DOHH2 (cell line): ENCODE measurements at regions not wholly inside any gene's neighbourhood (a gene's known extent, or its start where the extent isn't known, plus 50 kb on each side); places are given as distances from the start of the nearest gene placed in this dataset.

Experiments used
- H3F3A ChIP-seq: fragments of 200-600 bp; sonication (generic), shearing (Covaris generic); 2 replicates; pipeline ENCODE4 v1.6.0; 2016; ENCODE audit warnings: antibody characterized with exemption, mild to moderate bottlenecking; ENCODE audit not compliant: control insufficient read depth, insufficient read depth
- H3K27ac ChIP-seq: fragments of 200-600 bp; sonication (generic); 2 replicates; pipeline ENCODE4 v1.5.1; 2014; ENCODE audit warnings: low read depth, mild to moderate bottlenecking, low read length, moderate library complexity
- H3K27me3 ChIP-seq: fragments of 200-600 bp; sonication (generic); 2 replicates; pipeline ENCODE4 v1.6.1; 2014; ENCODE audit warnings: mild to moderate bottlenecking, low read length, mixed read lengths; ENCODE audit not compliant: control insufficient read depth
- H3K36me3 ChIP-seq: fragments of 200-600 bp; sonication (generic); 2 replicates; pipeline ENCODE4 v1.6.1; 2014; ENCODE audit warnings: mild to moderate bottlenecking, low read length, moderate library complexity, mixed read lengths; ENCODE audit not compliant: control insufficient read depth
- H3K4me1 ChIP-seq: fragments of 200-600 bp; sonication (generic); 2 replicates; pipeline ENCODE4 v1.6.1; 2014; ENCODE audit warnings: mild to moderate bottlenecking, low read length, mixed read lengths; ENCODE audit not compliant: control insufficient read depth
- H3K4me2 ChIP-seq: fragments of 200-600 bp; sonication (generic); 2 replicates; pipeline ENCODE4 v1.6.0; 2014; ENCODE audit warnings: mild to moderate bottlenecking, low read length, moderate library complexity
- H3K4me3 ChIP-seq: fragments of 200-600 bp; sonication (generic); 2 replicates; pipeline ENCODE4 v1.5.1; 2014; ENCODE audit warnings: mild to moderate bottlenecking, low read length, mixed read lengths
- H3K79me2 ChIP-seq: fragments of 200-600 bp; sonication (generic); 2 replicates; pipeline ENCODE4 v1.6.1; 2014; ENCODE audit warnings: mild to moderate bottlenecking, low read length, mixed read lengths; ENCODE audit not compliant: control insufficient read depth
- H3K9me2 ChIP-seq: fragments of 200-600 bp; sonication (generic); replicated peaks from 2 replicates; pipeline ENCODE4 v1.6.1; 2014; ENCODE audit warnings: mild to moderate bottlenecking, low read length, mixed read lengths; ENCODE audit not compliant: control insufficient read depth
- H3K9me3 ChIP-seq: fragments of 200-600 bp; sonication (generic); 2 replicates; pipeline ENCODE4 v1.6.1; 2014; ENCODE audit warnings: antibody characterized with exemption, low read length, mixed read lengths; ENCODE audit not compliant: control insufficient read depth, insufficient read depth
- H4K20me1 ChIP-seq: fragments of 200-600 bp; sonication (generic); 2 replicates; pipeline ENCODE4 v1.6.0; 2014; ENCODE audit warnings: low read depth, mild to moderate bottlenecking, antibody characterized with exemption, low read length, moderate library complexity; ENCODE audit not compliant: control insufficient read depth, insufficient read depth
- EZH2phosphoT487 ChIP-seq: fragments of 200-600 bp; sonication (generic); IDR thresholded peaks from 2 replicates; pipeline ENCODE4 v1.6.1; 2017; ENCODE audit warnings: borderline replicate concordance, mild to moderate bottlenecking, antibody characterized with exemption, low read length, moderate library complexity, mixed read lengths
- TF ChIP-seq, protein P1 (sequence below): fragments of 200-600 bp; sonication (generic); IDR thresholded peaks from one replicate; pipeline ENCODE4 v1.5.1; 2014; ENCODE audit warnings: antibody characterized with exemption, mild to moderate bottlenecking, low read depth, low read length; ENCODE audit not compliant: poor library complexity, severe bottlenecking

GRCh38 chr20:59473742-59474141 is 130.6 kb upstream of the PHACTR3 start:
- H3K27ac ChIP-seq: no peak overlapping the region
- H3K9me3 ChIP-seq: no peaks in the 10 kb centered on the region
- no peak for TF ChIP-seq EZH2phosphoT487
- TF ChIP-seq, protein P1, sequence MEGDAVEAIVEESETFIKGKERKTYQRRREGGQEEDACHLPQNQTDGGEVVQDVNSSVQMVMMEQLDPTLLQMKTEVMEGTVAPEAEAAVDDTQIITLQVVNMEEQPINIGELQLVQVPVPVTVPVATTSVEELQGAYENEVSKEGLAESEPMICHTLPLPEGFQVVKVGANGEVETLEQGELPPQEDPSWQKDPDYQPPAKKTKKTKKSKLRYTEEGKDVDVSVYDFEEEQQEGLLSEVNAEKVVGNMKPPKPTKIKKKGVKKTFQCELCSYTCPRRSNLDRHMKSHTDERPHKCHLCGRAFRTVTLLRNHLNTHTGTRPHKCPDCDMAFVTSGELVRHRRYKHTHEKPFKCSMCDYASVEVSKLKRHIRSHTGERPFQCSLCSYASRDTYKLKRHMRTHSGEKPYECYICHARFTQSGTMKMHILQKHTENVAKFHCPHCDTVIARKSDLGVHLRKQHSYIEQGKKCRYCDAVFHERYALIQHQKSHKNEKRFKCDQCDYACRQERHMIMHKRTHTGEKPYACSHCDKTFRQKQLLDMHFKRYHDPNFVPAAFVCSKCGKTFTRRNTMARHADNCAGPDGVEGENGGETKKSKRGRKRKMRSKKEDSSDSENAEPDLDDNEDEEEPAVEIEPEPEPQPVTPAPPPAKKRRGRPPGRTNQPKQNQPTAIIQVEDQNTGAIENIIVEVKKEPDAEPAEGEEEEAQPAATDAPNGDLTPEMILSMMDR: no peak
- peaks cover 6% of the 10 kb centered on the region; the same call in 1 of the 2 replicates for H3K27me3 ChIP-seq
- H3K79me2 ChIP-seq: no peaks in the 10 kb centered on the region
- H3K4me1 ChIP-seq: no peaks in the 10 kb centered on the region
- no peaks in the 10 kb centered on the region for H4K20me1 ChIP-seq
- no peaks in the 10 kb centered on the region for H3K9me2 ChIP-seq
- H3K4me2 ChIP-seq: no peak overlapping the region
- H3K36me3 ChIP-seq: no peaks in the 10 kb centered on the region
- H3F3A ChIP-seq: no peaks in the 10 kb centered on the region
- H3K4me3 ChIP-seq: no peak overlapping the region

- TF ChIP-seq, protein P1: no peak
- TF ChIP-seq EZH2phosphoT487: no peak
- Histone ChIP-seq H3K4me2 (no peak overlapping the region), H3F3A (no peaks in the 10 kb centered on the region), H4K20me1 (no peaks in the 10 kb centered on the region), H3K4me3 (no peak overlapping the region), H3K79me2 (no peaks in the 10 kb centered on the region), H3K27ac (no peak overlapping the region), H3K36me3 (no peaks in the 10 kb centered on the region), H3K9me2 (no peaks in the 10 kb centered on the region), H3K9me3 (no peaks in the 10 kb centered on the region), H3K4me1 (no peaks in the 10 kb centered on the region), H3K27me3 (peaks cover 3% of the 10 kb centered on the region; the same call in 1 of the 2 replicates)
Observed at GRCh38 chr20:59481067-59481466, 123.3 kb upstream of the PHACTR3 start.

GRCh38 chr20:59481477-59482018 is 122.8 kb upstream of the PHACTR3 start:
- Histone ChIP-seq H3K9me3 (no peaks in the 10 kb centered on the region), H3F3A (no peaks in the 10 kb centered on the region), H3K27ac (no peak overlapping the region), H3K4me3 (no peak overlapping the region), H3K36me3 (no peaks in the 10 kb centered on the region), H3K4me2 (no peak overlapping the region), H3K79me2 (no peaks in the 10 kb centered on the region), H3K27me3 (peaks cover 3% of the 10 kb centered on the region; the same call in 1 of the 2 replicates), H4K20me1 (no peaks in the 10 kb centered on the region), H3K4me1 (no peaks in the 10 kb centered on the region), H3K9me2 (no peaks in the 10 kb centered on the region)
- no peak for TF ChIP-seq EZH2phosphoT487
- TF ChIP-seq, protein P1: no peak
